Tibial nerve (tissue), 4 donors: ENCODE measurements at regions not wholly inside any gene's neighbourhood (a gene's known extent, or its start where the extent isn't known, plus 50 kb on each side); places are given as distances from the start of the nearest gene placed in this dataset.

Experiments
- DNase-seq, 2 donors: peaks; one replicate each; pipeline ENCODE4 v3.0.0-alpha.2; 2019; ENCODE audit warnings: low spot score in 2 of 2
- H3K27ac ChIP-seq, 4 donors: fragments of 200-600 bp; sonication (generic) in 3 of 4; one replicate each; pipeline ENCODE4 v1.5.1; 2017 to 2019; ENCODE audit warnings: mild to moderate bottlenecking in 1 of 4
- H3K27me3 ChIP-seq, 2 donors: fragments of 200-600 bp; sonication (generic) in 1 of 2; one replicate each; pipeline versions ENCODE4 v1.5.1 to v1.6.0; 2017 to 2019
- H3K36me3 ChIP-seq, 3 donors: fragments of 200-600 bp; sonication (generic); one replicate each; pipeline ENCODE4 v1.5.1; 2018 to 2019
- H3K4me1 ChIP-seq, 4 donors: fragments of 200-600 bp; sonication (generic) in 3 of 4; one replicate each; pipeline ENCODE4 v1.5.1; 2017 to 2019
- H3K4me3 ChIP-seq, 4 donors: fragments of 200-600 bp; sonication (generic) in 3 of 4; one replicate each; pipeline ENCODE4 v1.5.1; 2017 to 2019; ENCODE audit warnings: mild to moderate bottlenecking in 1 of 4, moderate library complexity in 1 of 4
- H3K9me3 ChIP-seq, 4 donors: fragments of 200-600 bp; sonication (generic) in 3 of 4; one replicate each; pipeline ENCODE4 v1.5.1; 2017 to 2019
- CTCF ChIP-seq, 5 experiments: fragments of 200-600 bp in 3 of 5; fragments of 450-650 bp in 2 of 5; sonication (generic) in 3 of 5; IDR thresholded peaks; one replicate each; pipeline ENCODE4 v1.5.1; 2016 to 2019; ENCODE audit warnings: antibody characterized with exemption in 5 of 5, mild to moderate bottlenecking in 3 of 5, moderate library complexity in 2 of 5
- EP300 ChIP-seq, 2 donors: sonication (generic); formaldehyde crosslinking; IDR thresholded peaks; one replicate each; pipeline ENCODE4 v1.6.1; 2017; ENCODE audit warnings: antibody characterized with exemption in 2 of 2, mild to moderate bottlenecking in 1 of 2
- POLR2A ChIP-seq, 2 donors: fragments of 450-650 bp; IDR thresholded peaks; one replicate each; pipeline ENCODE4 v1.6.1; 2017; ENCODE audit warnings: antibody characterized with exemption in 2 of 2, mild to moderate bottlenecking in 2 of 2, moderate library complexity in 2 of 2
- WGBS, 2 donors: methylation state at CpG; one replicate each; pipeline ENCODE4 v1.1.5; 2018; 5-methylcytosine and 5-hydroxymethylcytosine counted together

DNA sequence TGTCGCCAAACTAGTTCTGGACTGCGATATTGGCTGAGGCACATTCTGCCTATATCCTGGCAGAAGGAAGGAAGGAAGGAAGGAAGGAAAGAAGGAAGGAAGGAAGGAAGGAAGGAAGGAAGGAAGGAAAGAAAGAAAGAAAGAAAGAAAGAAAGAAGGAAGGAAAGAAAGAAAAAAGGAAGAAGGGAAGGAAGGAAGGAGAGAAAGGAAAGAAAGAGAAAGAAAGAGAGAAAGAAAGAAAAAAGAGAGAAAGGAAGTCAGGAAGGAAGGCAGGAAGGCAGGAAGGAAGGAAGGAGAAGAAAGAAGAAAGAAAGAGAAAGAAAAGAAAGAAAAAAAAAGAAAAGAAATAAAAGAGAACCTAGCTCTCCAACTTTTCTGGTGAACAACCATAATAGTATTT lies 587.1 kb downstream of the RBFOX1 start:
- WGBS, 2 donors = 93 to 96% methylated on average over 2 of the region's 2 CpGs
- Histone ChIP-seq H3K9me3 (no peaks in the 10 kb centered on the region), H3K27me3 (no peaks in the 10 kb centered on the region), H3K4me1 (no peaks in the 10 kb centered on the region), H3K27ac (no peak overlapping the region), H3K36me3 (no peaks in the 10 kb centered on the region), H3K4me3 (no peak overlapping the region)
- DNase-seq = no peak
- TF ChIP-seq POLR2A (IDR thresholded peaks at IDR 0.05) (no peak), EP300 (IDR thresholded peaks at IDR 0.05) (no peak), CTCF (IDR thresholded peaks at IDR 0.05) (no peak)

- no peaks in the 10 kb centered on the region for H3K9me3 ChIP-seq
- H3K36me3 ChIP-seq = no peaks in the 10 kb centered on the region
- H3K4me1 ChIP-seq = no peaks in the 10 kb centered on the region
- TF ChIP-seq POLR2A (IDR thresholded peaks at IDR 0.05) = no peak
- no peak for TF ChIP-seq CTCF (IDR thresholded peaks at IDR 0.05)
- no peak for TF ChIP-seq EP300 (IDR thresholded peaks at IDR 0.05)
- H3K27ac ChIP-seq = no peak overlapping the region
- DNase-seq = no peak
- no peaks in the 10 kb centered on the region for H3K27me3 ChIP-seq
- H3K4me3 ChIP-seq = no peak overlapping the region
Measured at GRCh38 chr16:7914748-7915147, 582.1 kb downstream of the RBFOX1 start.

DNA sequence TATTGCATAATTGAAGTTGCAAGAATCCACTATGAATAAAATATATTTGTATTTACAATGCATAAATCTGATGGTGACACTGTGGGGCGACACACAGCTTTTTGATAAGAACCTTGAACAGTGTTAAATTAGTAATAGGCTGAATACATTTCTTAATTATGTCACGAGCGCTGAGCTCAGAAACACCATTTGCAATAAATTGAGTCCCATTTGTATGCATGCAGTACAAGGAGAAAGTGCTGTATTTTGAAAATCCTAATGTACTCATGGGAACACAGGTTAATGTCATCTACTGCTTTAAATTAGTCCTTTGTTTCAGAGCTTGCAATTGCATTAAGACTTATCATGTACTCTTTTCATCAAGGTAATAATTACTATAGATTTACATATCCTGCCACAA lies 579.5 kb downstream of the RBFOX1 start:
- no peaks in the 10 kb centered on the region for H3K4me1 ChIP-seq
- H3K36me3 ChIP-seq = no peaks in the 10 kb centered on the region
- H3K27ac ChIP-seq = no peak overlapping the region
- H3K4me3 ChIP-seq = no peak overlapping the region
- no peaks in the 10 kb centered on the region for H3K27me3 ChIP-seq
- no peaks in the 10 kb centered on the region for H3K9me3 ChIP-seq
- WGBS, 2 donors = 92 to 93% methylated on average over 3 of the region's 3 CpGs
- DNase-seq = no peak
- TF ChIP-seq EP300 (IDR thresholded peaks at IDR 0.05) (no peak), POLR2A (IDR thresholded peaks at IDR 0.05) (no peak), CTCF (IDR thresholded peaks at IDR 0.05) (no peak)

DNA sequence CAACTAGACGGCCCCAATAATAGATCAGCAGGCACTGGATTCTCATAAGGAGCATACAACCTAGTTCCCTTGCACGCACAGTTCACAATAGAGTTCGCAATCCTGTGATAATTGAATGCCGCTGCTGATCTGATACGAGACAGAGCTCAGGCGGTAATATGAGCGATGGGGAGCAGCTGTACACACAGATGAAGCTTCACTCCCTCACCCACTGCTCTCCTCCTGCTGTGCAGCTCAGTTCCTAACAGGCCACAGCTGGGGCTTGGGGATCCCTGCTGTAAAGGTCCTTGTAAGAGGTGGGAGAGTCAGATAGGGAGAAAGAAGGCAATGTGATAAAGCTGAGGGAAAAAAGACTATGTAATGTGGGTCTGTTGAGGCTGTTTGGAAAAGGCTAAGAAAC lies 577.5 kb downstream of the RBFOX1 start:
- Histone ChIP-seq H3K9me3 (no peaks in the 10 kb centered on the region), H3K4me1 (no peaks in the 10 kb centered on the region), H3K4me3 (no peak overlapping the region), H3K27ac (no peak overlapping the region), H3K36me3 (no peaks in the 10 kb centered on the region), H3K27me3 (no peaks in the 10 kb centered on the region)
- no peak for DNase-seq
- no peak for TF ChIP-seq POLR2A (IDR thresholded peaks at IDR 0.05)
- no peak for TF ChIP-seq EP300 (IDR thresholded peaks at IDR 0.05)
- TF ChIP-seq CTCF (IDR thresholded peaks at IDR 0.05) = no peak
- WGBS, 2 donors = 74 to 76% methylated on average over 7 of the region's 7 CpGs

GRCh38 chr16:7888411-7888810 lies 555.8 kb downstream of the RBFOX1 start:
- no peak overlapping the region for H3K4me3 ChIP-seq
- WGBS, 2 donors = 5% methylated on average over 1 of the region's 1 CpG
- no peak for TF ChIP-seq EP300 (IDR thresholded peaks at IDR 0.05)
- H3K27me3 ChIP-seq = no peaks in the 10 kb centered on the region
- H3K36me3 ChIP-seq = no peaks in the 10 kb centered on the region
- DNase-seq = no peak
- H3K27ac ChIP-seq = no peak overlapping the region
- no peaks in the 10 kb centered on the region for H3K4me1 ChIP-seq
- H3K9me3 ChIP-seq = no peaks in the 10 kb centered on the region

- H3K27ac ChIP-seq = no peak overlapping the region
- H3K27me3 ChIP-seq = no peaks in the 10 kb centered on the region
- TF ChIP-seq POLR2A (IDR thresholded peaks at IDR 0.05) (no peak), EP300 (IDR thresholded peaks at IDR 0.05) (no peak), CTCF (IDR thresholded peaks at IDR 0.05) (no peak)
- H3K9me3 ChIP-seq = no peaks in the 10 kb centered on the region
- H3K4me1 ChIP-seq = no peaks in the 10 kb centered on the region
- WGBS, 2 donors = 5 to 12% methylated on average over 2 of the region's 2 CpGs
- no peaks in the 10 kb centered on the region for H3K36me3 ChIP-seq
- DNase-seq = no peak
- no peak overlapping the region for H3K4me3 ChIP-seq
Measured at GRCh38 chr16:7887316-7887715, 554.7 kb downstream of the RBFOX1 start.
